NCI-H2029 (cell line): ENCODE measurements at regions not wholly inside any gene's neighbourhood (a gene's known extent, or its start where the extent isn't known, plus 50 kb on each side); places are given as distances from the start of the nearest gene placed in this dataset.

Experiments
- DNase-seq: peaks from one replicate; lab custom pipeline; 2025; lab: John Stamatoyannopoulos, UW

DNA sequence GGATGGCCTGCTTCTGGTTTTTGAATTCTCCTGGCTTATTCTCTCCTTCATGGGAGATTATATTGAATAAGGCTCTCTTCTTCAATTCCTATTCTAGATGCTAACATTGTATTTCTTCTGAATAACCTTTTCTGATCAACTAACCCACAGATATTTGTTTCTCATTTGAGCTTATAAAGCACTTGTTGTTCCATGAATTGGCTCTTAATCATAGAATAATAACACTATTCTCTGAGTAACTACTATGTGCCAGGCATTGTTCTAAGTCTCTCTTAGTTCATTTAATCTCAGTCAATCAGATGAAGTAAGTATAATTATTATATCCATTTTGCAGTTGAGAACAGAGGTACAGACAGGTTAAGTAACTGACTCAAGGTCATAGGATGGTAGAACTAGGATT, 136.3 kb upstream of the MLIP start:
- DNase-seq: no peak

DNA sequence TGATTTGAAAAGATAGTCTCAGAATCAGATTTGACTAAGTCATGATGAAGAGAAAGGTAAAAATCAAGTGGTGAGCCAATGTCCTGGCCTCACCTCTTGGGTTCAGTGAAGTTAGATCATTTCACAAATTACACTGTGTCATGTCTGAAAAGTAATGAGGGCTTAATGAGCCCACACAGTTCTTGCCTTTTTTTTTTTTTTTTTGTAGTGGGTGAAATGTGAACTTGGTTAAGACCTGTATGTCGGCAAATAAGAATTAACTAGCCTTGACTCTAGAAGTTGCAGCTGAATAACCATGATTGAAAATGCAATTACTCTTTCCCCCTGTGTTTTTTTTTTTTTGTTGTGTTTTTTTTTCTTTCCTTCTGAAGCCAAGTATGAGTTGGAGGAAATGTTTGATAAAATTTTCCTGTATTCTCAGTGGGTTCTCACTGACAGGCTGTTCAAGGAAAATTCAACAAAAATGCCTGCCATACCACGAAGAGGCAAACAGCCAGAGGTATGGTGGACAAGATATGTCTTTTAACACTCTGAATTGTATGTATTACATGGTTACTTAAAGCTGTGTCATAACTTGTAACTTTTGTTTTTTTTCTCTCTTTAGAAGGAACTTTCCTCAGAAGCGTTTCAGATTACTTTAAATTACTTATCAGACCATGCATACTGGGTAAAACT, 135.2 kb upstream of the MLIP start:
- DNase-seq: no peak

DNA sequence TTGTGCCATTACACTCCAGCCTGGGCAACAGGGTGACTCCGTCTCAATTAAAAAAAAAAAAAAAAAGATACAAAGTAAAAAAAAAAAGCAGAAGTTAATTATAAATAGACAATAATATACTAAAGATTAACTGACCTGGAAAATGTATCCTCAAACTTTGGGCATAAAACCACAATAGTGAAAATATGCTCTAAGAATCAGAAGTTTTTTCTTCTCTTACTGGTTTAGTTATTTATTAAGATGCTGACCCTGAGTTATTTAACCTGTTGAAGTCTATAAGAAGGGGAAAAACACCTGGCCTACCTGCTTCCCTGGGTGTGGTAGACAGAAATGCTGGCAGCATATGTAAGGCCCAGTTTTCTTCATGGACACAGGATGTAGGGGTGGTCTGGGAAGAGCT, 133.7 kb upstream of the MLIP start:
- DNase-seq: no peak

DNA sequence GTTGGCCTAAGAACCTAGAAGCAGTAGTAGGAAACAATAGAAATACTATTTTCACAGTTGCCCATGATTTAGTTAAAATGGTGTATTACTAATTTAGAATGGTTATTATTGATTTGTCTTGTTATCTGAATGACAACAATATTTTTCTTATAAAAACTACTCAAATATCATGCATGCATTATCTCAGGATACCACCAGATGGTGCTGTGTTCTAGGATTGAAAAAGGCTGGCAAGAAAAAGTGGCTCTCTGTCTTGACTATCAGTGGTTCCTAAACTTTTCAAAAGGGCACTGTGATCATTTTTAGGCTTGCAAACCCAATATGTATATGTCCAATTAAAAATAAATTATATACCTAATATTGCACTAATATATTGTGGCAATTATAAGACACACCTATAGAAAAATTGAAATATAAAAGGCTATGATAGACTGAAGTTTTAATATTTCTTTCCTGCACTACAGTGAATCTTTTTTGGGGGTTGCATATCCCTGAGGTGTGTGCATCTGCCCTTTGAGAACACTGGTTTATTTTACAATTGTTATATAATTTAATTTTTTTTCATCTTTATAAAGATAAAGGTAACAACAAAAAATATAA, 131.7 kb upstream of the MLIP start:
- peak; percentile 4 for DNase-seq

DNA sequence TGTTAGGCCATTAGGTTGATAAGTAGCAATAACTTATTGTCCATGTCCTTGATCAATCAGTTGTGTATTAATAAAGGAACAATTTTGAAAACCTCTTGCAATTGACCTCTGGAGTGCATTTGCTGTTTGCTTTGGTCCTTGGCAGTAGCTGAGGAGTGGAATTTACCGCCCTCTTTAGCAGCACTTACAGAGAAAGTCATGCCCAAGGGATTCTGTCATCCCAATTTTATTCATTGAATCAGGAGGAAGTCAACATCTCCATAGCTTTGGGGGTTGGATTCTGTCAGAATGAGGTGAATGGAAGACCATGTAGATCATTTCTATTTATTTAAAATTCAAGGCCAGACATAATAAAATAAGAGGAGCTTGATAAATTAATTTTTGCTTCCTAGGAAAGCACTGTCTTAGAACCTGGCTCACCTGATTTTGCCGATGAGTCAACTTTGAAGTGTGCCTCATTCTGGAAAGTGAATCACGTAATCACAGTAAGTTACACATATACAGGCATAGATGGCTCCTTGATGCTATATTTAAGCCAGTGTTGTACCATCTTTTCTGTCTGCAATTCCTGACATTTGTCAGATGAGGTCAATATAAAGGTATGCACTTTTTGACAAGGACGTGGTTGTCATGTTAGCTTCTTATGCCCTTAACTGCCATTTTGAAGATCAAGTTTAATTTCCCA, 128.7 kb upstream of the MLIP start:
- no peak for DNase-seq

DNA sequence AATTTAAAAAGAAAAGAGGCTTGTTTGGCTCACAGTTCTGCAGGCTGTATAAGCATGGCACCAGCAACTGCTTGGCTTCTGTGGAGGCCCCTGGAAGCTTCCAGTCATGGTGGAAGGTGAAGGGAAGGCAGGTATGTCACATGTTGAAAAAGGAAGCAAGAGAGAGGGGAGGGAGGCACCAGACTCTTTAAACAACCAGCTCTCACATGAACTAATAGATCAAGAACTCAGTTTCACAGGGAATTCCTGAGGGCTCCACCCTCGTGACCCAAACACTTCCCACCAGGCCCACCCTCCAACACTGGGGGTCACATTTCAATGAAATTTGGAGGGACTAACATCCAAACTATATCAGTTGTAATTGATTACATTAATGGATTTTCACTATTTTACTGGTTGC, 127.9 kb upstream of the MLIP start:
- no peak for DNase-seq

DNA sequence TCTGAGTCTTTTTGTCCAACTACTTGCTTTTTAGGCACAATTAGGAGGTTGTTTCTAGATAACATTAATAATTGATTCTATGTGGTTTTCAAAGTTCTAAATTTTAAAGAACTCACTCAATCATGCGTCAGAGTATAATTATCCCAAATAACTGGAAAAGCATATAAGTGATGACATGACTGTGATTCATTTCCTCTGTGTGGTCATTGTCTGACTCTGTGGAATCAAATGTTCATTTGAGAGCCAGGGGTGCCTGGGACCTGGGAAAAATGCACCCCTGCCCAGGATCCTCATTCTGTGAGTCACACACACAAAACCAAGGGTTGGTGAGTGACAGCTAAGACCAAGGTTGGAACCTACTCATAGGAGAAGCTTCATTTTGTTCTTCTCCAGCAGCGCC, 127.1 kb upstream of the MLIP start:
- DNase-seq: no peak

DNA sequence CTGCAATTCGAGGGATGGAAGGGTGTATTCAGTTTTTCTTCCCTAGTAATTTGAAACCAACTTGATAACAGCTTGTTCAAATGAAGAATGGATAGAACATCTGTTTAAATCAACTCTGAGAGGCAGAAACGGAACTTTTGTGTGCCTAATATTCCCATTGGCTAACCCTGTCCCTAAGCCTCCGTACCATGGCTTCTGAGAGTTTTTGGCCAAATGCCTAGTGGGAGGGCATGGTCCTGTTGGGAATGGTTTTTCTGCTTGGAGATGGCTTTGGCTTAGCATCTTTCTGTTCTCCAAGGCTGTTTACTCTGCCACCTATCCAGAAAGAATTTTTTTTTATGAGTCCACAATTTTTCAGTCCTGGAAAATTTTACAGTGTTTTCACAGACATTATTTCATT, 126.7 kb upstream of the MLIP start:
- no peak for DNase-seq

DNA sequence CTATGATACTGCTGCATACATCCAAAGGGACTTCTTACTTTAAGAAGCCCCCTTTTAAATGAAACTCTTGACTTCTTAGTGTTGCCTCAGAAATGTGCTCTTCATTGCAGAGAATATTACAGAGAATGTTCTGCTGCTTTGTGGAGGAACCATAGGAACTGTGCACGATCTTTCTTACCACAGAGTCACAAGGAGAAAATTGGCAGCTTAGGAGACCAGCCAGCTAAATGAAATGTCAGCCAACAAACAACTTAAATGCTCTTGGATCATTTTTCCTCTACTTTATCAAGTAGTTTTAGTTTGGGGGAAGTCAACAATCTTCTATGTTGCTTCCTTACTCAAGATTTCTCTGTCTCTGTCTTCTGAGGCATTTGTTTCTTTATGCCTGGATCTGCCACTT, 125.9 kb upstream of the MLIP start:
- DNase-seq: no peak

DNA sequence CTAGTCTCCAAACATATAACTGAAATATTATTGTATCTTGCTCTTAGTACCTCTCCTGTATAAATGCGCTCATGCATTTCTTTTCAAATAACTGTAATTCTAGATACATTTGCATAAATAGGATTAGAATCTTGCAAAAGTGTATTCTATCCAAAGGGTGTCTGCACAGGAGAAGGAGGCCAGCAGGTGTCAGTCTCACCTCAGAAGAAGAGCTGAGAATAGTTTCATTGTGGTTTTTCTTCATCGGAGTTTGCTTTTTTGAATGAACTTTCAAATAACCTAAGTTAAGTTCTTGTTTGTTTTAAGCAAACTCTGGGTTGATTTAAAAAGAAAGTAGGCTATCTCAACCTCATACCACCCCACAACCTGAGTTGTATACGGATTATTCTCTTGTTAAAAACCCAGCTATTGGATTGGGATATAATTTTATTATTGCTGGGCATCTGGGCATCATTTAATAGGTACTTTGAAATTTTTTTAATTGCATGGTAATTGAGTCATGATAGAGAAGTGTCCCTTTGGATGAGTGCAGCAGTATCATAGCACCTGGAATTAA, 125.0 kb upstream of the MLIP start:
- DNase-seq: no peak

DNA sequence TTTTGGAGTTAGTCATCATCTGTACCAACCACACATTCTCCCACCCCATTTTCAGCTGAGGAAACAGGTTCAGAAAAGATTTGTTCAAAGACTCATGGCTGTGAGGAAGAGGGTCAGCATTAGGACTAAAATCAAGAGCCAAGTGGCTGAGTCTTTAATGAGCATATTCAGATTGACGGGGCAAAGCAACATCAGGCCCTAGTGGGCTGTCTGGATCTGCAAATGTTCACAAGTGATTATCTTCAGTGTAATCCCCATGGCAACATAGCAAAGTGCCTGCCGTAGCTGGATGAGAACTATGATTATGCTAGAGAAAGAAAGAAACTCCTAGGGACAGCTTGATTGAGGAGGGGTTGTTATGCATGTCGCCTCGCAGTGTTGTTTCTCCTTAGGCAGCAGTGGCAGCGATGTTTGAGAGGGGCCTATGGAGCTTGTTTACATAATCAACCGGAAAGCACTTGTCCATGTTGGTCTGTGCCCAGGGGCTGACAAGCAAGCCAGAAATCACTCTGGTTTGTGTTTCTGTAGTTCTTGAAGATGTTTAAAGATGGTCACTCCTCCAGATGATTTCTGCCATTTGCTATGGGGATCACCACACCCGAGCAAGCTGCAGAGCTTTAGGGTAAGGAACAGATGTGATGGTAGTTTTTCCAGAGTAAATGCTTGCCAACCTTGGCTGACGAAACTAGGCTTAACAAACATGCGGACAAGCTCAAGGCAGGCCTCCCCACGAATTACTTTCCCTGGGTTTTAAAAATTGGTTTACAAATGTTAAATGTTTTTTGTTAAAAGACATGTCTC, 124.3 kb upstream of the MLIP start:
- no peak for DNase-seq

DNA sequence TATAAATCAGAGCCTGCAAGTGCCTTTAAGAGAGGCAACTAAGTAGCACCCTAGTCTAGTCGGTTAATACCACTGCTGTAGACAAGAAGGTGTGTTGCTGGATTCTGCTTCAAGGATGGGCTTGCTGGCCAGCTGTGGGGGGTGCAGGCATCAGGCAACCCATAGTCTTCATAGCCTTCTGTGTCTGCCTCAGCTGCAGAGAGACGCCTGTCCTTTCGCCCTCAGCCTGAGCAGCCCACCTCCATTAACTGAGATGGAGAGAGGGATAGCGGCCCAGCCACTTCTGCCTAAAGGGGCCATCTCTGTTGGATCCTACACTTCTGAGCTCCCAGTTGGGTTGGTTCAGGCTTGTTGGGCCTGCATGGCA, 123.7 kb upstream of the MLIP start:
- DNase-seq: no peak

DNA sequence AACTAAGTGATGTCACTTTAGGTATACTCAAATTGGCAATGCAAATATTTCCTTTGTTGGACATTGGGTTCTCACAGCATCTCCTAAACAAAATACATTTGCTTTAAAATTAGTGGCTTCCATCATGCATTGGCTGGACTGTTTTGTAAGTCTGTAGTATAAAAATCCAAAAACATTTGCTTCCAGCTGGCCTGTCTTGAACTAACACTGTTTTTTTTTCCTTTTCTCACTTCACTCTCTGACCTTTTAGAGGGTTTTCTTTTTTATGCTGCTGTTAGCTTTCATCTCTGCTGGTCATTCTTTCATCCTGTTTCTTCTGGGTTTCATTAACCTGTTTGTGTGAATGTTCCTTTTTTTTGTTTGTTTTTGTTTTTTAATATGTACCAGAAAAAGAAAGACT, 121.7 kb upstream of the MLIP start:
- no peak for DNase-seq

DNA sequence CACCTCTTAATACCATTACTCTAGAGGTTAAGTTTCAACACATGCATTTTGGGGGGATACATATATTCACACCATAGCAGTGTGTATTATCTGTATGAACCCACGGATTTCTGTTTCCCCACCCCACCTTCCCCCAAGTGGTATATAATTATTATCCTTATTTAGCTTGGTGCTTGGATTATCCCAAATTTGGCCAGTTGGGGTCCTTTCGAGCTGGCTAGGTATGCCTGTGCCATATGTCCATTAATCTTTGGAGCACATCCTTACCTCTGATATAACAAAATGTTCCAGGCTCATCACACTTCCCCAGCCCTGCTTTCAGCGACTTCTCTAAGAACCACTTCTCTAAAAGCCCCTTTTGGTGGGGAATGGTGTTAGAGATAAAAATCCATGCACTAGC, 118.7 kb upstream of the MLIP start:
- DNase-seq: no peak

DNA sequence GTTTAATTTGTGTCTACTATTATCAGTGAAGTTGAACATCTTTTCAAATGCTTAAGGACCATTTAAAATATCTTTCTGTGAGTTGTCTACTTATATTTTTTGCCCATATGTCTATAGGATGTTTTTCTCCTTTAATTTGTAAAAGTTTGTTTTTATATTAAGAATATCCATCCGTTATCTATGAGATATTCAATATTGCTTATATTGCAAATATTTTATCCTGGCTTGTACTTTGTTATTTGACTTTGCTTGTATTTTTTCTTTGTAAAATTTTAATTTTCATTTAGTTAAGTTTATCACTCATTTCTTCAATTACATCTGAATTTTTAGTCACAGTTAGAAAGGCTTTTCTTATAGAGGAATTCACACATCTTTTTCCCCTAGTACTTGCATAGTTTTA, 117.0 kb upstream of the MLIP start:
- DNase-seq: no peak

DNA sequence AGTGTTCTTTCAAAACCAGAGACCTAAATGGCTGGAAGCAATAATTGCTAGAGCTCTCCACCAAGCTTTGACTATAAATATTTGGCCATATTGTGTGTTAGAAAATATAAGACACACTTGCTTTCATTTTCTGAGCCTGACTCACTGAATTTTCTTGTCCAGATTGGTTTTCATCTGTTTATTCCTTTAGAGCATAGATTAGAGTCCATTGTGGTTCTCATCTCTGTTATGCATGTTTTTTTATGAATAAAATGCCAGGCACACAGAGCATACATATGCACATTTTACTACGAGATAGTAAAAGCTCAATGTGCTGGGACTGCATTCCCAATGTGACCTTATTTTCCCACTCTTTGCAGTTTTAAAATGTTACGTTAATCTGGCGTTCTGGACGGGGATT, 115.3 kb upstream of the MLIP start:
- DNase-seq: no peak

DNA sequence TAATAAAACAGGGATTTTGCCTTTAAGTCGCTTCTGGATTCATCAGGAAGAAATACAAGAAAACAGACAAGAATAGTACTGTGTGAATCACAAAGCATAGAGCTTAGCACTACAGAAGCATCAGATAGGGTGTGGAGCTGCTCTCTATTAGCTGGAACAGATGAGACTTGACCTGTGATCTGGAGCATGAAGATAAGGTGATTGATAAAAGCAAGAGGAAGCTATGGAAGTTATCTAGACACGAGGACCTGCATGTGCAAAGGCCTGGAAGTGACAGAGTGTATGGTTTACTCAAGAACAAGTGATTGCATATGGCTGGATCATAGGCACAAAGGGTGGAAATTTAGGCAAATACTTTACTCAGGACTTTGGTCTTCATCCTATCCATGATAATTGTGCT, 112.9 kb upstream of the MLIP start:
- no peak for DNase-seq

DNA sequence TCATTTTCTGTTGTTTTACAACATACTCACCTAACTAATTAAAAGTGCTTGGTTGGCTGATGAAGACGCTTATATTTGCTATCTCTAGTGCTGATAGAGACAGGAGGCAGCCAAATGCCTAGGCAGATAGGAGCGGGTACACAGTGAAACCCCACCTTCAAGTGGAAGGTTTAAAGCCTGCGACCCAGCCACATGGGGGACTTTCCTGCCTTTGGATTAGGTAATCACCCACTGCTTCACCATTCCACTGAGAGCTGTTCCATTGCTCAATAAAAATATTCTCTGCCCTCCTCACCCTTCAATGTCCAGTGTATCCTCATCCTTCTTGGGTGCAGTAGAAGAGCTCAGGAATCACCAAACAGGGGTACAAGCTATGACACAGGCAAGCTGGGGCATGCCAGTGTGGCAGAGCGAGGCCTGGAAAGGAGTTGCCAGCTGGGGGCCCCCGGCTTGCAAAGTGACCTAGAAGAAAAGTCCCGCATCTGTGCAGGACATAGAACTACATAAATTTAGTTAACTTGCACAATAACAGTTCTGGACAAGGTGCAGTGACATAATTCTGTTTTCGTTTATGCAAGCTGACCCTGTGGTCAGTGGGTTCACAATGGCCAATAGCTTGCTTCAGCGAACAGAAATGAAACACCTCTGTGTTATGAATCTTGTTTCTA, 112.0 kb upstream of the MLIP start:
- no peak for DNase-seq

DNA sequence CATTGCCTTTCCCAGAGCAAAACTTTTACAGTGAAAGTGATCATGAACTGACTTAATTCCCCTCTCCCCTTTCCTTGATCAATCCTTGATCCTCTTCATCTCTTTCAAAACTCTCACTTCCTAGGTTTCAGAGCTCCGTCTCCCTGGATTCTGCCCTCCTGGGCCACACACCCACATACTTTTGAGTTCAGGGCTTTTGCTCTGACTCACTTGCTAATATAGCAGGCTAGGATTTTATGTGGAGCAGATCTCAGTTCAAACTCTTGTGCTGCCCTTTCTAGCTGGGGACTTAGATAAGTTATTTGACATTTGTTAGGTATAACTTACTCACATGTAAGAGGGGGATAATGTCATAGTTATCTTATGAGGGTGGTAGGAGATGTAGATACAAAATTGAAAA, 109.1 kb upstream of the MLIP start:
- no peak for DNase-seq

DNA sequence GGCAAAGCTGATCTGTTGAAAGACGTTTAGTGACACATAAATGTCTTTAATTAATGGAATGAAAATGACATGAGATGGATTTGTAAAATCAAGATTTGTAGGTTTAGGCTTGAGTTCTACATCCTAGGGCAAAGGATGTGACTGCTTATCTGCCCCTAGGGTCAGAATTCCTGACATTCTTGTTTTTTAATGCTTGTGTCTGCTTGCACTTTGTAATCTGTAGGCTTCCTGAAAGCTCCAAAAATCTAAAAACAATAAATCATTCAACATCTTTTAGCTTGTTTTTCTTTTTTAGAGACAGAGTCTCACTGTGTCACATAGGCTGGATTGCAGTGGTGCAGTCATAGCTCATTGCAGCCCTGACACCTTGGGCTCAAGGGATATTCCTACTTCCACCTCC, 107.9 kb upstream of the MLIP start:
- DNase-seq: no peak

DNA sequence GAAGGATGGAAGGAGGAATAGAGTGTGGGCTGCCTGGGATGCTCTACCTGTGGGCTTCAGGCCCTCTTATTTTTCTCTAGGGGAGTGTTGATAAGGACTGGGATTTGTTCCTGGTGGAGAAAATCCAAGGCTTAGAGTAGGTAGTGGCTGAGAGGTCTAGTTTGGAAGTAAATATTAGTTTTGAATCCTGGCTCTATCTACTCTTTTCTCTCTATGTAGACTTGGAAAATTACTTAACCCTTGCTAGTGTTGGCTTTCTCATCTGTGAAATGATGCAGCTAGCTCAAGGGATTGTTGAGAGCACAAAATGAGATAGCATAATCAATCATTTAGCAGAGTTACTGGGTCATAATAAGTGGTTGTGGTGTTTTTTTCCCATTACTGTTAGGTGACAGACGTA, 102.7 kb upstream of the MLIP start:
- DNase-seq: no peak

DNA sequence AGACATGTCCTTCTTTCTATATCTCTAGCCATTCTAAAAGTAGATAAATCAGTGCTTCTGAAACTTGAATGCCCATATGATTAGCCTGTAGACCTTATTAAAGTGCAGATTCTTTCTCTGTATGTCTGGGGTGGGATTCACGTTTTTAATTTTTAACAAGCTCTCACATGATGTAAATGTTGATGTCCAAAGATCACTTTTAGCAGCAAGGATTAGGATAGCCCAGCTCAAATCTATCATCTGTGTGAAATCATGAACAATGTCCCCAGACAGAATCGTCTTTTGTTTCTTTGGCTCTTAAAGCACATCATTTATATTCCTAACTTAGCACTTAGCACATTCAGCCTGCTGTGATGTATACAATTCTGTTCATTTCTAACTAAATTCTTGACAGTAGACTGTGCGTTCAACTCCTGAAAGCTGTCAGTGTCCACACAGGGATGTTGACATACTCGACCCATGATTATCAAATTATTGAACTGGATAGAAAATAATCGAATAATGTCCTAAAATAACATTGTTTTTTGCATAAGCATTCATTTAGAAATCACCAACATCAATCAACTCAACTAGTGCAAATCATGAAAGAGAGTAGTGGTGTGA, 102.1 kb upstream of the MLIP start:
- no peak for DNase-seq
